MCF 10A (cell line): ENCODE measurements at regions not wholly inside any gene's neighbourhood (a gene's known extent, or its start where the extent isn't known, plus 50 kb on each side); places are given as distances from the start of the nearest gene placed in this dataset.

Experiments used
- BruUV-seq: library from RNA; stranded (reverse); fragments of 400-500 nt; replicated peaks from 2 replicates; lab custom pipeline; 2021; lab: Mats Ljungman, UMichigan
- CTCF ChIA-PET: fragments of 300-600 bp; sonication (Branson Sonifier 250); formaldehyde crosslinking; extraction: SDS; loops from one replicate; lab custom pipeline; 2021; ENCODE audit warnings: antibody characterized with exemption, inconsistent platforms; lab: Yijun Ruan, JAX
- POLR2A ChIA-PET: fragments of 300-600, 350-650 bp; sonication (Branson Sonifier 250); formaldehyde crosslinking; extraction: SDS; loops from one replicate; lab custom pipeline; 2020; ENCODE audit warnings: antibody characterized with exemption, inconsistent platforms; lab: Yijun Ruan, JAX
- DNase-seq: peaks from one replicate; pipeline ENCODE4 v3.0.0-alpha.2; 2018; ENCODE audit not compliant: unreplicated experiment
- H3K27ac Mint-ChIP-seq: one replicate; pipeline ENCODE4 v1.8.0; 2022; ENCODE audit warnings: mild to moderate bottlenecking, low read depth, mixed read lengths; ENCODE audit not compliant: unreplicated experiment
- H3K27me3 Mint-ChIP-seq: one replicate; pipeline ENCODE4 v1.8.0; 2022; ENCODE audit warnings: mixed read lengths; ENCODE audit not compliant: insufficient read depth, unreplicated experiment
- H3K36me3 Mint-ChIP-seq: one replicate; pipeline ENCODE4 v1.8.0; 2022; ENCODE audit warnings: mild to moderate bottlenecking, moderate library complexity, mixed read lengths; ENCODE audit not compliant: insufficient read depth, unreplicated experiment
- H3K4me1 Mint-ChIP-seq: one replicate; pipeline ENCODE4 v1.8.0; 2022; ENCODE audit warnings: mixed read lengths; ENCODE audit not compliant: insufficient read depth, unreplicated experiment
- H3K4me3 Mint-ChIP-seq: one replicate; pipeline ENCODE4 v1.8.0; 2022; ENCODE audit warnings: mild to moderate bottlenecking, moderate library complexity, mixed read lengths; ENCODE audit not compliant: unreplicated experiment
- H3K9me3 Mint-ChIP-seq: one replicate; pipeline ENCODE4 v1.8.0; 2022; ENCODE audit warnings: mixed read lengths; ENCODE audit not compliant: unreplicated experiment
- intact Hi-C: fragments of 100-400 bp; cut with micrococcal nuclease; formaldehyde crosslinking; loops from 2 replicates; pipeline ENCODE4 v1.14.1; 2022
- TF ChIP-seq, protein P1 (sequence below): fragments of 200-600 bp; IDR thresholded peaks from one replicate; pipeline ENCODE4 v1.8.0; 2022; ENCODE audit warnings: antibody characterized with exemption, mild to moderate bottlenecking; ENCODE audit not compliant: unreplicated experiment

DNA sequence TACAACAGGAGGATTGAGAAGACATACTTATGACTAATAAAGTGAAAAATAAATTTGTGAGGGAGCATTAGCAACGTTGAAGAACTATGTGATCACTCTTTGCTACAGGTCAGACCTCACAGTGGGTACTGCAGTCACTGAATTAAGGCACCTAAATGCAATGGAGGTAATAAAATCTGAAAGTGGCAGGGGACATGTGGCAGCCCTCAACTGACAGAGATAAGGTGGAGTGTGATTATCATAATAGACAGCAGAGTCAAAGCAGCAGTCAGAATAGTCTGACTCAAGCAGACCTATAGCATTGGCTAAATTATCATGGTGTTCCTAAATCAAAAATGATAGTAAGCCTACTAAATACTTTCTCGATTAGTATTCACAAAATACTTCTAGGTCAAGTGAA, 1220.5 kb downstream of the PCDH18 start:
- ChIA-PET POLR2A (no interaction called here), CTCF (no interaction called here)
- no peak overlapping the region for H3K4me3 Mint-ChIP-seq
- no peaks in the 10 kb centered on the region for H3K4me1 Mint-ChIP-seq
- BruUV-seq = no TSS peak
- H3K27me3 Mint-ChIP-seq = no peaks in the 10 kb centered on the region
- no peaks in the 10 kb centered on the region for H3K9me3 Mint-ChIP-seq
- no peaks in the 10 kb centered on the region for H3K36me3 Mint-ChIP-seq
- DNase-seq = no peak
- H3K27ac Mint-ChIP-seq = no peak overlapping the region
- TF ChIP-seq, protein P1, sequence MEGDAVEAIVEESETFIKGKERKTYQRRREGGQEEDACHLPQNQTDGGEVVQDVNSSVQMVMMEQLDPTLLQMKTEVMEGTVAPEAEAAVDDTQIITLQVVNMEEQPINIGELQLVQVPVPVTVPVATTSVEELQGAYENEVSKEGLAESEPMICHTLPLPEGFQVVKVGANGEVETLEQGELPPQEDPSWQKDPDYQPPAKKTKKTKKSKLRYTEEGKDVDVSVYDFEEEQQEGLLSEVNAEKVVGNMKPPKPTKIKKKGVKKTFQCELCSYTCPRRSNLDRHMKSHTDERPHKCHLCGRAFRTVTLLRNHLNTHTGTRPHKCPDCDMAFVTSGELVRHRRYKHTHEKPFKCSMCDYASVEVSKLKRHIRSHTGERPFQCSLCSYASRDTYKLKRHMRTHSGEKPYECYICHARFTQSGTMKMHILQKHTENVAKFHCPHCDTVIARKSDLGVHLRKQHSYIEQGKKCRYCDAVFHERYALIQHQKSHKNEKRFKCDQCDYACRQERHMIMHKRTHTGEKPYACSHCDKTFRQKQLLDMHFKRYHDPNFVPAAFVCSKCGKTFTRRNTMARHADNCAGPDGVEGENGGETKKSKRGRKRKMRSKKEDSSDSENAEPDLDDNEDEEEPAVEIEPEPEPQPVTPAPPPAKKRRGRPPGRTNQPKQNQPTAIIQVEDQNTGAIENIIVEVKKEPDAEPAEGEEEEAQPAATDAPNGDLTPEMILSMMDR = no peak
- intact Hi-C loops = no loop called here

DNA sequence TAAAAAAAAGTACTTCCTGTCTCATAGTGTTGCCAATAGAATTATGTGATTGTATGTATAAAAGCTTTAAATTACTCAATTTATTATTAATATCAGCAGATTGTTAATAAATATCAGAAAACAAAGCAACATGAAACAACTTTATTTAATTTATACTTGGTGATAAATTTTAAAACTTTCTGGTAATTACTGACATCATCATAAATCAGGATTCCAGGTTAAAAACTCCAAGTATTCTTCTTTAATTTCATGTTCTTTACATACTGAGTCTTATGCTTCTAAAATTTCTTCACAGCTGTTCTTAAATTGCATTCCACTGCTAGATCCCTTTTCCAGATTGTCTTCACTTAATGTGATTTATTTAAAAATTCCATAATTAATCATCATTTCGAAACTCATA, 1224.5 kb downstream of the PCDH18 start:
- POLR2A ChIA-PET = interaction anchor here (1.0 kb wide), 1 partner anchor 11 kb away, joined by 5 read pairs; no protein-coding TSS in a partner anchor
- H3K36me3 Mint-ChIP-seq = no peaks in the 10 kb centered on the region
- H3K4me1 Mint-ChIP-seq = no peaks in the 10 kb centered on the region
- no peak for DNase-seq
- intact Hi-C loops = no loop called here
- H3K27ac Mint-ChIP-seq = no peak overlapping the region
- no peak overlapping the region for H3K4me3 Mint-ChIP-seq
- no peaks in the 10 kb centered on the region for H3K27me3 Mint-ChIP-seq
- TF ChIP-seq, protein P1 = no peak
- CTCF ChIA-PET = no interaction called here
- no peaks in the 10 kb centered on the region for H3K9me3 Mint-ChIP-seq
- BruUV-seq = no TSS peak

- no TSS peak for BruUV-seq
These were observed 1225.9 kb downstream of the PCDH18 start for GRCh38 chr4:136306361-136306760.

DNA sequence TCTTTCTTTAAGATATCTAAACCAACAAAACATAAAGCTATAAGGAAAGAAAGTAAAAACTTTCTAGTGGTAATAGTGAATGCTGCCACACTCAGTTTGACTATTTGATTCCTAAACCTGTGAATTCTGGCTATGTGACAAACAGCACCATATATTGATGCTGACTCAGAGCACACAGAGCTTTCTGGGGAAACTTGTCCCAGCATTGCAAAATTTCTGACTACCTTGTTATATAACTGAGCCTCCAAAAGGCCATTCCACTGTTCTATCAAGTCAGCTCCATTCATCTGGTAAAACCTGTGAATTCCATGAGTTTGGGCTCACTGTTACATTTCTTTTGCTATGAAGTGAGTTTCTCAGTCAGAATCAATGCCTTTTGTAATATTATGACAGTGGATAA, 1229.7 kb downstream of the PCDH18 start:
- H3K9me3 Mint-ChIP-seq = no peaks in the 10 kb centered on the region
- H3K27me3 Mint-ChIP-seq = no peaks in the 10 kb centered on the region
- CTCF ChIA-PET = interaction anchor here (0.6 kb wide), 1 partner anchor 716 kb away, joined by 3 read pairs; no protein-coding TSS in a partner anchor
- DNase-seq = peak; percentile 38
- H3K4me3 Mint-ChIP-seq = no peak overlapping the region
- POLR2A ChIA-PET = interaction anchor here (1.5 to 2.0 kb wide), 2 partner anchors 11 to 17 kb away, joined by 3 to 7 read pairs; no protein-coding TSS in a partner anchor
- H3K4me1 Mint-ChIP-seq = no peaks in the 10 kb centered on the region
- TF ChIP-seq, protein P1 = no peak
- no TSS peak for BruUV-seq
- intact Hi-C loops = no loop called here
- no peaks in the 10 kb centered on the region for H3K36me3 Mint-ChIP-seq
- no peak overlapping the region for H3K27ac Mint-ChIP-seq

More at GRCh38 chr4:136306361-136306760, 1225.9 kb downstream of the PCDH18 start:
- DNase-seq = no peak
- H3K4me1 Mint-ChIP-seq = no peaks in the 10 kb centered on the region
- TF ChIP-seq, protein P1 = no peak
- H3K27ac Mint-ChIP-seq = no peak overlapping the region
- no peaks in the 10 kb centered on the region for H3K27me3 Mint-ChIP-seq
- intact Hi-C loops = no loop called here
- no peaks in the 10 kb centered on the region for H3K9me3 Mint-ChIP-seq
- no peaks in the 10 kb centered on the region for H3K36me3 Mint-ChIP-seq
- H3K4me3 Mint-ChIP-seq = no peak overlapping the region
- CTCF ChIA-PET = interaction anchor here (0.5 to 0.6 kb wide), 2 partner anchors 32 to 1640 kb away, joined by 3 read pairs; no protein-coding TSS in a partner anchor
- POLR2A ChIA-PET = no interaction called here
